ENCODE measurements at regions not wholly inside any gene's neighbourhood (a gene's known extent, or its start where the extent isn't known, plus 50 kb on each side); places are given as distances from the start of the nearest gene placed in this dataset.

DNA sequence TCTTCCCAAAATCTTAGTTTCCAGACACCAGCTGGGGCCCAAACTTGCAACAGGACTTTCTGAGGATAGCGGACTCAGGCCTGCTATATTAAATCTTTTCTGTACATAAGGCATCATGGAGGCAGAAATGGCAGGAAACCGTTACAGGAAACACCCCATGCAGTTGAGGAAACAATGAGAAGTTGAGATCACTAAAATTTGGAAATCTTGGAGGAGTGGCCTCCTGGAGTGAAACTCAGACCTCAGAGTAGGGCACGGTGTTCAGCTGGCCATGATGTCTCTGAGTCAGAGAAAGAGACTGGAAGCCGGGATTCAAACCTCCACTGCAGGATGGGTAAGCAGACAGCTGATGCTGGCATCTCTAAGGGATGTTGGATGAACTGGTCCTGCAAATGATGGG is 372.6 kb upstream of the CTSO start:
- TF ChIP-seq, protein P1, sequence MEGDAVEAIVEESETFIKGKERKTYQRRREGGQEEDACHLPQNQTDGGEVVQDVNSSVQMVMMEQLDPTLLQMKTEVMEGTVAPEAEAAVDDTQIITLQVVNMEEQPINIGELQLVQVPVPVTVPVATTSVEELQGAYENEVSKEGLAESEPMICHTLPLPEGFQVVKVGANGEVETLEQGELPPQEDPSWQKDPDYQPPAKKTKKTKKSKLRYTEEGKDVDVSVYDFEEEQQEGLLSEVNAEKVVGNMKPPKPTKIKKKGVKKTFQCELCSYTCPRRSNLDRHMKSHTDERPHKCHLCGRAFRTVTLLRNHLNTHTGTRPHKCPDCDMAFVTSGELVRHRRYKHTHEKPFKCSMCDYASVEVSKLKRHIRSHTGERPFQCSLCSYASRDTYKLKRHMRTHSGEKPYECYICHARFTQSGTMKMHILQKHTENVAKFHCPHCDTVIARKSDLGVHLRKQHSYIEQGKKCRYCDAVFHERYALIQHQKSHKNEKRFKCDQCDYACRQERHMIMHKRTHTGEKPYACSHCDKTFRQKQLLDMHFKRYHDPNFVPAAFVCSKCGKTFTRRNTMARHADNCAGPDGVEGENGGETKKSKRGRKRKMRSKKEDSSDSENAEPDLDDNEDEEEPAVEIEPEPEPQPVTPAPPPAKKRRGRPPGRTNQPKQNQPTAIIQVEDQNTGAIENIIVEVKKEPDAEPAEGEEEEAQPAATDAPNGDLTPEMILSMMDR (IDR thresholded peaks at IDR 0.05): no peak
- TF ChIP-seq POLR2AphosphoS5 (IDR thresholded peaks at IDR 0.05; ENCODE audit: insufficient read depth in 1 of 2, low read depth in 1 of 2): no peak
- no peak for TF ChIP-seq POLR2A (IDR thresholded peaks at IDR 0.05)
